ENCODE measurements at regions not wholly inside any gene's neighbourhood (a gene's known extent, or its start where the extent isn't known, plus 50 kb on each side); places are given as distances from the start of the nearest gene placed in this dataset.

DNA sequence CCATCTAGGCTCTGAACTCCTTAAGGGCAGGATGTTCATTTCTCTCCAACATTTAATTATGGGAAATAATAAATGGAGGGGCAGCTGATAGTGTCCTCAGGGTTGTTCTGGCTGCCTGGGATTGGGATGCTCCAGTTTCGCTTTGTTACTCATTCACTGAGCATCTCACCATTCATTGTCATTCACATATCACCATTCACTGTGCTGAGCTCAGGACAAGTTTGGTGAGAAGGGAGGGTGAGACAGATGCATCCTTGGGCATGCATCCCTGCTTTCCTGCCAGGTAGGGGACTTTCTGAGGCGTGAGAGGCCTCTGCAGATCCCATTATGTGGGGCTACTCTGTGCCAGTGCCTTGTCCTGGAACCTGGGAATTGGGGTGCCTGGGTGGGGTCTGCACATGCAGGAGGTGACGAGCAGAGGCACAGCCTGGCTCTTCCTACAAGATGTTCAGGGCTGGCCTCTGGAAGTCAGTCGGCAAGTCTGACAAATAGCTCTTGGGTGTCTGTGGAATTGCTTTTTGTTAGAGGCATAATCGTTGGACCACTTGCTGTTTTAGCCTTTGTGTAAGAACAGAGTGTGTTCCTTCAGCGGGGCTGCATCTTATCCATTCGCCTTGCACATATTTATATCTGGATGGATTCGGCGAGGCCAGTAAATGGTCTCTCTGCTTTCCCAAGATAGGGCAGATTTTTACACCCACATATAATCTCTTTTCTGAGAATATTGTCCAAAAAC lies 323.2 kb upstream of the THSD7B start:
- Histone ChIP-seq H3K27ac (no peak overlapping the region), H3K79me2 (no peaks in the 10 kb centered on the region), H3K4me2 (ENCODE audit: low read length) (no peak overlapping the region), H3K36me3 (ENCODE audit: control insufficient read depth, insufficient read depth, low read length) (no peaks in the 10 kb centered on the region), H3K9me3 (ENCODE audit: control insufficient read depth, low read length) (no peaks in the 10 kb centered on the region), H3K4me3 (ENCODE audit: low read depth, low read length) (no peak overlapping the region), H2AFZ (no peak overlapping the region), H3K27me3 (ENCODE audit: control insufficient read depth, insufficient read depth, low read length) (no peaks in the 10 kb centered on the region), H3K4me1 (no peaks in the 10 kb centered on the region), H3K9ac (no peak overlapping the region)
- TF ChIP-seq, protein P1, sequence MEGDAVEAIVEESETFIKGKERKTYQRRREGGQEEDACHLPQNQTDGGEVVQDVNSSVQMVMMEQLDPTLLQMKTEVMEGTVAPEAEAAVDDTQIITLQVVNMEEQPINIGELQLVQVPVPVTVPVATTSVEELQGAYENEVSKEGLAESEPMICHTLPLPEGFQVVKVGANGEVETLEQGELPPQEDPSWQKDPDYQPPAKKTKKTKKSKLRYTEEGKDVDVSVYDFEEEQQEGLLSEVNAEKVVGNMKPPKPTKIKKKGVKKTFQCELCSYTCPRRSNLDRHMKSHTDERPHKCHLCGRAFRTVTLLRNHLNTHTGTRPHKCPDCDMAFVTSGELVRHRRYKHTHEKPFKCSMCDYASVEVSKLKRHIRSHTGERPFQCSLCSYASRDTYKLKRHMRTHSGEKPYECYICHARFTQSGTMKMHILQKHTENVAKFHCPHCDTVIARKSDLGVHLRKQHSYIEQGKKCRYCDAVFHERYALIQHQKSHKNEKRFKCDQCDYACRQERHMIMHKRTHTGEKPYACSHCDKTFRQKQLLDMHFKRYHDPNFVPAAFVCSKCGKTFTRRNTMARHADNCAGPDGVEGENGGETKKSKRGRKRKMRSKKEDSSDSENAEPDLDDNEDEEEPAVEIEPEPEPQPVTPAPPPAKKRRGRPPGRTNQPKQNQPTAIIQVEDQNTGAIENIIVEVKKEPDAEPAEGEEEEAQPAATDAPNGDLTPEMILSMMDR (IDR thresholded peaks at IDR 0.05): no peak

DNA sequence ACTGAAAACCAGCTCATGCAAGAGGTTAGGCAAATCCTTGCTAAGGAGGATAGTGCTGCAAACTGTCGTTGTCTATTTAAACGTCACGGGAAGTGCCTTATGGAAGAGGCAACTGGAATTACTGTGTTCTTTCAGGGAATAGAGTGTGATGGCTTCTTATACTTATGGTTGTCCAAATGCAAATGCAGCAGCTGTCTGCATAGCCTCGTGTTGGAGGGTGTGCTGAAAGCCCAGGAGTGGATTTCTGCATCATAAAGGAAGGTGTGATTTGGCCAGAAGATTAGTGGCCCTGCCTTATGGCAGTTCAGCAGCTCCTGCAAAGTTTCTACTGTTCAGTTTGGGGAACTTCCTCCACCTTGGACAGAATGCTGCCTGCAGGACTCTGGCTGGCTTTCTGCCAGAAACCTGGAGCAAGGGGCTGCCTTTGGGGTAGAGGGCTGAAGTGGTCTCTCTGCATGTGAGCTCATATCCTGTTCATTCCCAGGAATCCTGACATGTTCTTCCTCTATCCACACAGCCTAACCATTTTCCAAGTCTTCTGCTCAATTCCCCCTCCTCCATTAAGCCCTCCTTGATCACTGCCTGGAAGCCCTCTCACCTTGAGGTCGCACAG lies 321.2 kb upstream of the CXCR4 start:
- Histone ChIP-seq H3K4me1 (no peaks in the 10 kb centered on the region), H3K27ac (no peak overlapping the region)

DNA sequence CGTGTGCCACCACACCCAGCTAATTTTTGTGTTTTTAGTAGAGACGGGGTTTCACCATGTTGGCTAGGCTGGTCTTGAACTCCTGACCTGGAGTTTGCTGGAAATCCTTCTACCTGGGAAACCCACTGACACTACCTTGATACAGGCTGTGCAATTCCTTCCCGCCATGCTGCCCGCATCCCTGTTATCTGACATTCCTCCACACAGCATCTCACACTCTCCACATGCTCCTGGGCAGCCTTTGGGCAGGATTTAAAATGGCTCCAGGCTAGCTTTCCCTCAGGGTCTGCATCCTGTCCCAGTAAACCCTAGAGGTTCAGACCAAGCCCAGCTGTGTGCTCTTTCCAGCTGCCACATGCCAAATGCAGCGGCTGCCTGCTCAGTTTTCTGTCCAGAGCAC lies 319.5 kb upstream of the CXCR4 start:
- Histone ChIP-seq H3K27me3 (ENCODE audit: control insufficient read depth, insufficient read depth, low read length) (no peaks in the 10 kb centered on the region), H2AFZ (no peak overlapping the region), H3K9ac (no peak overlapping the region), H3K36me3 (ENCODE audit: control insufficient read depth, insufficient read depth, low read length) (no peaks in the 10 kb centered on the region), H3K79me2 (no peaks in the 10 kb centered on the region), H3K4me1 (no peaks in the 10 kb centered on the region), H3K4me3 (ENCODE audit: low read depth, low read length) (no peak overlapping the region), H3K27ac (no peak overlapping the region), H3K4me2 (ENCODE audit: low read length) (no peak overlapping the region), H3K9me3 (ENCODE audit: control insufficient read depth, low read length) (no peaks in the 10 kb centered on the region)
- TF ChIP-seq, protein P1 (IDR thresholded peaks at IDR 0.05): no peak

More for the DNA sequence above, 321.2 kb upstream of the CXCR4 start:
- Histone ChIP-seq H2AFZ (no peak overlapping the region), H3K79me2 (no peaks in the 10 kb centered on the region), H3K27me3 (ENCODE audit: control insufficient read depth, insufficient read depth, low read length) (no peaks in the 10 kb centered on the region), H3K4me2 (ENCODE audit: low read length) (no peak overlapping the region), H3K9ac (no peak overlapping the region), H3K9me3 (ENCODE audit: control insufficient read depth, low read length) (no peaks in the 10 kb centered on the region), H3K36me3 (ENCODE audit: control insufficient read depth, insufficient read depth, low read length) (no peaks in the 10 kb centered on the region), H3K4me3 (ENCODE audit: low read depth, low read length) (no peak overlapping the region)
- TF ChIP-seq, protein P1 (IDR thresholded peaks at IDR 0.05): no peak

DNA sequence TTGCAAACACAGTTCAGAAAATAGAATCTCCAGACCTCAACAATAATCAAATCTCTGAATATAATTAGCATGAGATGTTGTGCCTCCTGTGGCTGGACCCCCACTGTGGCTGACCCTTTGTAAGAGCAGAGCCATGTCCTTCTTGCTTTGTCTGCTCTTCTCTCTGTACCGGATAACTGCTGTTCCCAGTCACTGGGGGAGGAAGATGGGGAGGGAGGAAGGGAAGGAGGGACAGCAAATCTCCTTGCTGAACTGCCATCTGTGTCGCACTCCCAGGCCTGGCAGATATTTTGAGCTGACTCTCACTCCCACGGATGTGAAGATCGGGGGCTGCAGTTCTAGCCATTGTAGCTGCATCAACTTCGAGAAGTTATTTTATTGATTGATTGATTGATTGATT lies 319.0 kb upstream of the CXCR4 start:
- Histone ChIP-seq H3K4me1 (no peaks in the 10 kb centered on the region), H3K4me3 (ENCODE audit: low read depth, low read length) (no peak overlapping the region), H2AFZ (no peak overlapping the region), H3K9ac (no peak overlapping the region), H3K9me3 (ENCODE audit: control insufficient read depth, low read length) (no peaks in the 10 kb centered on the region), H3K4me2 (ENCODE audit: low read length) (no peak overlapping the region), H3K36me3 (ENCODE audit: control insufficient read depth, insufficient read depth, low read length) (no peaks in the 10 kb centered on the region), H3K79me2 (no peaks in the 10 kb centered on the region), H3K27ac (no peak overlapping the region), H3K27me3 (ENCODE audit: control insufficient read depth, insufficient read depth, low read length) (no peaks in the 10 kb centered on the region)
- TF ChIP-seq, protein P1 (IDR thresholded peaks at IDR 0.05): no peak

Data from parathyroid adenoma (tissue), 2 donors.